ENCODE measurements at regions not wholly inside any gene's neighbourhood (a gene's known extent, or its start where the extent isn't known, plus 50 kb on each side); places are given as distances from the start of the nearest gene placed in this dataset.

DNA sequence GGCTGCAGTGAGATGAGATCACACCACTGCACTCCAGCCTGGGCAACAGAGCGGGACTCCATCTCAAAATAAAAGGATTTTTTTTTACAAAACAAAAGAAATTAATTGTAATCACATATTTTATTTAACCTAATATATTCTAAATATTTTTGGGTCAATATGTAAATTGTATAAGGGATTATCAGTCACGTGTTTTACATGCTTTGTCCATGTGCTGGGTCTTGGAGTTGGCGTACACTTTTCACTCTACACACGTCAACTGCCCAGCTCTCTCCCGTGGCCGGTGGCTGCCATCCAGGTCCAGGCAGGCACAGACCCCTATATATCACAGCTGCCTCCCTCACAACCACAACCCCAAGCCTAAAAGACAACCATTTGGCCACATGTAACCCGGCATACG is 68.1 kb downstream of the RBFOX3 start:
- no peak for TF ChIP-seq CTCF (IDR thresholded peaks at IDR 0.05)
- Histone ChIP-seq H3K36me3 (no peaks in the 10 kb centered on the region), H3K4me1 (no peaks in the 10 kb centered on the region), H3K27me3 (no peaks in the 10 kb centered on the region), H3K9me3 (no peaks in the 10 kb centered on the region), H3K4me3 (no peak overlapping the region), H3K27ac (no peak overlapping the region)
- no peak for DNase-seq (ENCODE audit: low spot score)

DNA sequence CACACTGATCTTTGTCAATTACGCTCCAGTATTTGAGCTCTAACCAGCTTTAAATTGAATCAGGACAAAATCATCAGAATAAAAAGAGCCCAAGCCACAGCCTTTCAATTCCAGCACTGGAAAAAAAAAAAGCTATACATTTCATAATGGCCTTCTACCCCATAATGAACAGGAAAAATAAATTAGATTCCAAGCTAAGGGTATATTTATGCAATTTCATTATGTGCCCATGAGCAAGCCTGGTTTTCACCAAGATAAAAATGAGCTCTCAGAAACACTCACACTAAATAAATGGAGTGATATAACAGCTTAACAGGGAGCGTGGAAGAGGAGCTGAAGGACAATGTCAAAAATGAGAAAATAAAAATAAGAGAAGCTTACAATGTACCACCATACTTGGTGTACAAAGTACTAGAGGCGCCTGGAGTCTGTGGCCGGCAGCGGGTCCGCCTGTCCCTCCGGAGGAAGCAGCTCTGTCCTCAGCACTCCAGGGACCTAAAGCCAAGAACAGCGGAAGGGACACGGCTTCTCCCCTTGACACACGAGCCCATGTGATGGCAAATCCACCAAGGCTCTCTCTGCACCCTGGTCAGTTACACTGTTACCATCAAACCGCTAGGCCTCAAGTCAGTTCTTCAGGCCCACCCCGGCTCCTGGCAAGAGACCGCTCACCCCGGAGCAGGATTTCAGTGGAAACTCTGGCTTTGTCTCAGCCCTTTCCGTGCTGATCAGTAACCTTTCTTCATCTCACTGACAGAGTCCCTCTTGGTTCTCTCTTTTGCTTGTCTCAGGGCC is 69.6 kb downstream of the RBFOX3 start:
- Histone ChIP-seq H3K27ac (no peak overlapping the region), H3K36me3 (no peaks in the 10 kb centered on the region), H3K9me3 (no peaks in the 10 kb centered on the region), H3K4me1 (no peaks in the 10 kb centered on the region), H3K27me3 (no peaks in the 10 kb centered on the region), H3K4me3 (no peak overlapping the region)
- DNase-seq (ENCODE audit: low spot score): no peak
- no peak for TF ChIP-seq CTCF (IDR thresholded peaks at IDR 0.05)

GRCh38 chr17:79539944-79540705 is 70.7 kb downstream of the RBFOX3 start:
- no peaks in the 10 kb centered on the region for H3K9me3 ChIP-seq
- TF ChIP-seq CTCF (IDR thresholded peaks at IDR 0.05): no peak

DNA sequence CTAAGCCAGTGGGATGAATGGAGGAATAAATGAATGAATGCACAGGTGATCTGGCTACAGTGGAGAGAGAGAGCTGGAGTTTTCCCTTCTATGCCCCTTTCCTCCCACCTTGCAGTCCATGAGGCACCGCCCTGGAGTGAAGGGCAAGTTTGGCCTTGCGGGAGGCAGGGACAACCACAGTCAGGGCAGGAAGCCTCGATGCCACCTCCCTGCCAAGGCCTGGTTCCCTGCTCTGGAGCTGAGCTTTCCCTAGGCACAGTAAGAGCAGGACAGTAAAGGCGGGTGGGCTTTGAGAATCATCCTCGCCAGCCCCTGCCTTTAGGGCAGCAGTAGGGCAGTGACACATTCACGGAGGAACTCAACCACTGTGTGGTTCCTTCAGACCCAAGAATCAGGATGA is 72.6 kb downstream of the RBFOX3 start:
- TF ChIP-seq CTCF (IDR thresholded peaks at IDR 0.05): no peak
- H3K4me3 ChIP-seq: no peak overlapping the region

More at GRCh38 chr17:79539944-79540705, 70.7 kb downstream of the RBFOX3 start:
- no peak overlapping the region for H3K4me3 ChIP-seq
- no peaks in the 10 kb centered on the region for H3K4me1 ChIP-seq
- no peak for DNase-seq (ENCODE audit: low spot score)
- H3K27me3 ChIP-seq: no peaks in the 10 kb centered on the region
- H3K36me3 ChIP-seq: no peaks in the 10 kb centered on the region
- no peak overlapping the region for H3K27ac ChIP-seq

DNA sequence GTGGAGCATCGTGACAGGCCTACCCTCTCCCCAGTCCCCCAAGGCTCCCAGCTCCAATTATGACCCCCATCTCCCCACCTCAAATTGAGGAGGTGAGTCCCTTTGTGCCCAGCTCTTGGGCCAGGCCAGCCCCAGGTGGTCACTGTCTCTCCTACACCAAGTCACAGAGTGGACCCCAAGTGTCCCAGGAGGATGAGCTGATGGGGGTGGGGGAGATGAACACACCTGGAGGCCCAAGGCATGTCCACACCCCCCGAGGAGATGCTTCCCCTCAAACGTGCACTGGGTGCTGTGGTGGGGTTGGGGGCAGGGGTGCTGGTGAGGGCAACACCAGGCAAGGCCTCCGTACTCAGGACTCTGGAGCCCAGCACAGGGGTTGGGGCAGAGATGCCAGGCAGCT is 73.2 kb downstream of the RBFOX3 start:
- Histone ChIP-seq H3K27me3 (no peaks in the 10 kb centered on the region), H3K36me3 (no peaks in the 10 kb centered on the region), H3K9me3 (no peaks in the 10 kb centered on the region), H3K4me1 (no peaks in the 10 kb centered on the region), H3K4me3 (no peak overlapping the region), H3K27ac (no peak overlapping the region)
- TF ChIP-seq CTCF (IDR thresholded peaks at IDR 0.05): no peak
- DNase-seq (ENCODE audit: low spot score): no peak

More for the DNA sequence above, 72.6 kb downstream of the RBFOX3 start:
- no peaks in the 10 kb centered on the region for H3K4me1 ChIP-seq
- no peaks in the 10 kb centered on the region for H3K36me3 ChIP-seq
- H3K27me3 ChIP-seq: no peaks in the 10 kb centered on the region
- no peaks in the 10 kb centered on the region for H3K9me3 ChIP-seq
- no peak for DNase-seq (ENCODE audit: low spot score)
- H3K27ac ChIP-seq: no peak overlapping the region
